RKO (cell line): ENCODE measurements at regions not wholly inside any gene's neighbourhood (a gene's known extent, or its start where the extent isn't known, plus 50 kb on each side); places are given as distances from the start of the nearest gene placed in this dataset.

Experiments used
- DNase-seq: peaks from one replicate; pipeline ENCODE4 v3.0.0-alpha.2; 2016; ENCODE audit warnings: low spot score

GRCh38 chr12:118855858-118856257 is 125.5 kb upstream of the SRRM4 start:
- no peak for DNase-seq

- no peak for DNase-seq
Observed at GRCh38 chr12:118866346-118866745, 115.0 kb upstream of the SRRM4 start.

GRCh38 chr12:118870551-118870950 is 110.8 kb upstream of the SRRM4 start:
- DNase-seq = no peak

- no peak for DNase-seq
Observed at GRCh38 chr12:118874698-118875548, 106.4 kb upstream of the SRRM4 start.

GRCh38 chr12:118880720-118881493 is 100.4 kb upstream of the SRRM4 start:
- no peak for DNase-seq

- DNase-seq = no peak
Observed at GRCh38 chr12:118884226-118884625, 97.1 kb upstream of the SRRM4 start.

GRCh38 chr12:118900993-118901392 is 80.3 kb upstream of the SRRM4 start:
- DNase-seq = no peak

GRCh38 chr12:118908811-118909210 is 72.5 kb upstream of the SRRM4 start:
- DNase-seq = no peak

- DNase-seq = no peak
Observed at GRCh38 chr12:118912697-118913270, 68.6 kb upstream of the SRRM4 start.

- DNase-seq = no peak
Observed at GRCh38 chr12:118921761-118922160, 59.6 kb upstream of the SRRM4 start.

GRCh38 chr12:118922405-118922804 is 58.9 kb upstream of the SRRM4 start:
- DNase-seq = peak; percentile 14

GRCh38 chr12:118925407-118925806 is 55.9 kb upstream of the SRRM4 start:
- no peak for DNase-seq

- no peak for DNase-seq
Observed at GRCh38 chr12:118925826-118926225, 55.5 kb upstream of the SRRM4 start.
